HepG2 (cell line): ENCODE measurements at regions not wholly inside any gene's neighbourhood (a gene's known extent, or its start where the extent isn't known, plus 50 kb on each side); places are given as distances from the start of the nearest gene placed in this dataset.

Experiments
- CREM ChIP-seq, 2 experiments: sonication (generic) in 1 of 2; formaldehyde crosslinking in 1 of 2; IDR thresholded peaks; 2 replicates each; pipeline versions ENCODE4 v1.4.0 to v1.6.1; 2016 to 2020; ENCODE audit warnings: antibody characterized with exemption in 1 of 2, mild to moderate bottlenecking in 1 of 2, missing genetic modification reagents in 1 of 2
- CTCF ChIP-seq: sonication (generic); formaldehyde crosslinking; IDR thresholded peaks from 2 replicates; pipeline ENCODE4 v1.5.0; 2020; ENCODE audit warnings: mild to moderate bottlenecking, missing genetic modification reagents, moderate library complexity
- MTF2 ChIP-seq: sonication (generic); formaldehyde crosslinking; IDR thresholded peaks from 2 replicates; pipeline ENCODE4 v1.5.0; 2020; ENCODE audit warnings: missing genetic modification reagents, borderline replicate concordance
- NONO ChIP-seq, 2 experiments: fragments of 450-650 bp in 1 of 2; sonication (generic) in 1 of 2; formaldehyde crosslinking in 1 of 2; IDR thresholded peaks in 1 of 2; conservative IDR thresholded peaks in 1 of 2; 2 replicates each; pipeline versions ENCODE4 v1.6.1 to v1.8.0; 2017 to 2022; ENCODE audit warnings: mild to moderate bottlenecking in 1 of 2, missing genetic modification reagents in 1 of 2, moderate library complexity in 1 of 2
- POLR2A ChIP-seq, 2 experiments: IDR thresholded peaks; 2 replicates each; pipeline ENCODE4 v1.6.1; 2011; ENCODE audit warnings: low read depth in 2 of 2, low read length in 2 of 2, mild to moderate bottlenecking in 1 of 2, moderate library complexity in 1 of 2; ENCODE audit not compliant: insufficient read depth in 1 of 2
- ZBTB21 ChIP-seq: sonication (generic); formaldehyde crosslinking; IDR thresholded peaks from 2 replicates; pipeline ENCODE4 v1.4.0; 2020; ENCODE audit warnings: missing genetic modification reagents
- ZNF232 ChIP-seq: sonication (generic); formaldehyde crosslinking; IDR thresholded peaks from 2 replicates; pipeline ENCODE4 v1.4.0; 2020; ENCODE audit warnings: missing genetic modification reagents, borderline replicate concordance
- ZNF253 ChIP-seq: sonication (generic); formaldehyde crosslinking; IDR thresholded peaks from 2 replicates; pipeline ENCODE4 v1.8.0; 2022; ENCODE audit warnings: mild to moderate bottlenecking, missing genetic modification reagents, borderline replicate concordance
- TF ChIP-seq, protein P1 (sequence below): sonication (generic); formaldehyde crosslinking; IDR thresholded peaks from 2 replicates; pipeline ENCODE4 v1.4.0; 2020; ENCODE audit warnings: missing genetic modification reagents
- TF ChIP-seq, protein P2 (sequence below), 2 experiments: sonication (generic) in 1 of 2; formaldehyde crosslinking in 1 of 2; IDR thresholded peaks; 2 replicates each; pipeline versions ENCODE4 v1.5.1 to v1.6.1; 2011 to 2020; ENCODE audit warnings: borderline replicate concordance in 1 of 2, low read depth in 1 of 2, low read length in 1 of 2, mild to moderate bottlenecking in 1 of 2, missing genetic modification reagents in 1 of 2, moderate library complexity in 1 of 2
- TF ChIP-seq, protein P3 (sequence below): sonication (generic); formaldehyde crosslinking; IDR thresholded peaks from 2 replicates; pipeline ENCODE4 v1.8.1; 2022; ENCODE audit warnings: low read depth, mild to moderate bottlenecking, missing genetic modification reagents

GRCh38 chr4:98781641-98782357 is 123.4 kb upstream of the TSPAN5 start:
- TF ChIP-seq CREM (IDR thresholded peaks at IDR 0.05) (no peak), CREM (CRISPR knock-in tag; IDR thresholded peaks at IDR 0.05) (no peak), CTCF (CRISPR knock-in tag) (no peak), ZBTB21 (CRISPR knock-in tag) (no peak), POLR2A (IDR thresholded peaks at IDR 0.05; ENCODE audit: insufficient read depth in 1 of 2, low read depth in 2 of 2, low read length in 2 of 2) (no peak), MTF2 (CRISPR knock-in tag) (no peak), NONO (IDR thresholded peaks at IDR 0.05) (no peak), NONO (CRISPR knock-in tag; conservative IDR thresholded peaks at IDR 0.05) (no peak), ZNF253 (CRISPR knock-in tag) (no peak), ZNF232 (CRISPR knock-in tag) (no peak)
- TF ChIP-seq, protein P1, sequence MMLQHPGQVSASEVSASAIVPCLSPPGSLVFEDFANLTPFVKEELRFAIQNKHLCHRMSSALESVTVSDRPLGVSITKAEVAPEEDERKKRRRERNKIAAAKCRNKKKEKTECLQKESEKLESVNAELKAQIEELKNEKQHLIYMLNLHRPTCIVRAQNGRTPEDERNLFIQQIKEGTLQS (CRISPR knock-in tag): no peak
- TF ChIP-seq, protein P2, sequence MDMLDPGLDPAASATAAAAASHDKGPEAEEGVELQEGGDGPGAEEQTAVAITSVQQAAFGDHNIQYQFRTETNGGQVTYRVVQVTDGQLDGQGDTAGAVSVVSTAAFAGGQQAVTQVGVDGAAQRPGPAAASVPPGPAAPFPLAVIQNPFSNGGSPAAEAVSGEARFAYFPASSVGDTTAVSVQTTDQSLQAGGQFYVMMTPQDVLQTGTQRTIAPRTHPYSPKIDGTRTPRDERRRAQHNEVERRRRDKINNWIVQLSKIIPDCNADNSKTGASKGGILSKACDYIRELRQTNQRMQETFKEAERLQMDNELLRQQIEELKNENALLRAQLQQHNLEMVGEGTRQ (IDR thresholded peaks at IDR 0.05; ENCODE audit: low read depth, low read length): no peak
- TF ChIP-seq, protein P2 (CRISPR knock-in tag; IDR thresholded peaks at IDR 0.05; ENCODE audit: borderline replicate concordance): no peak
- TF ChIP-seq, protein P3, sequence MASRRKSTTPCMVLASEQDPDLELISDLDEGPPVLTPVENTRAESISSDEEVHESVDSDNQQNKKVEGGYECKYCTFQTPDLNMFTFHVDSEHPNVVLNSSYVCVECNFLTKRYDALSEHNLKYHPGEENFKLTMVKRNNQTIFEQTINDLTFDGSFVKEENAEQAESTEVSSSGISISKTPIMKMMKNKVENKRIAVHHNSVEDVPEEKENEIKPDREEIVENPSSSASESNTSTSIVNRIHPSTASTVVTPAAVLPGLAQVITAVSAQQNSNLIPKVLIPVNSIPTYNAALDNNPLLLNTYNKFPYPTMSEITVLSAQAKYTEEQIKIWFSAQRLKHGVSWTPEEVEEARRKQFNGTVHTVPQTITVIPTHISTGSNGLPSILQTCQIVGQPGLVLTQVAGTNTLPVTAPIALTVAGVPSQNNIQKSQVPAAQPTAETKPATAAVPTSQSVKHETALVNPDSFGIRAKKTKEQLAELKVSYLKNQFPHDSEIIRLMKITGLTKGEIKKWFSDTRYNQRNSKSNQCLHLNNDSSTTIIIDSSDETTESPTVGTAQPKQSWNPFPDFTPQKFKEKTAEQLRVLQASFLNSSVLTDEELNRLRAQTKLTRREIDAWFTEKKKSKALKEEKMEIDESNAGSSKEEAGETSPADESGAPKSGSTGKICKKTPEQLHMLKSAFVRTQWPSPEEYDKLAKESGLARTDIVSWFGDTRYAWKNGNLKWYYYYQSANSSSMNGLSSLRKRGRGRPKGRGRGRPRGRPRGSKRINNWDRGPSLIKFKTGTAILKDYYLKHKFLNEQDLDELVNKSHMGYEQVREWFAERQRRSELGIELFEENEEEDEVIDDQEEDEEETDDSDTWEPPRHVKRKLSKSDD (CRISPR knock-in tag): no peak
